Upper lobe of left lung (tissue), 4 donors: ENCODE measurements at regions not wholly inside any gene's neighbourhood (a gene's known extent, or its start where the extent isn't known, plus 50 kb on each side); places are given as distances from the start of the nearest gene placed in this dataset.

Source experiments
- POLR2A ChIP-seq, 4 donors: fragments of 450-650 bp; IDR thresholded peaks; one replicate each; pipeline ENCODE4 v1.5.1; 2016 to 2017; ENCODE audit warnings: antibody characterized with exemption in 4 of 4, mild to moderate bottlenecking in 2 of 4
- TF ChIP-seq, protein P1 (sequence below), 6 experiments: fragments of 450-650 bp in 4 of 6; fragments of 200-600 bp in 2 of 6; sonication (generic) in 2 of 6; IDR thresholded peaks; one replicate each; pipeline ENCODE4 v1.5.1; 2016 to 2019; ENCODE audit warnings: antibody characterized with exemption in 6 of 6

DNA sequence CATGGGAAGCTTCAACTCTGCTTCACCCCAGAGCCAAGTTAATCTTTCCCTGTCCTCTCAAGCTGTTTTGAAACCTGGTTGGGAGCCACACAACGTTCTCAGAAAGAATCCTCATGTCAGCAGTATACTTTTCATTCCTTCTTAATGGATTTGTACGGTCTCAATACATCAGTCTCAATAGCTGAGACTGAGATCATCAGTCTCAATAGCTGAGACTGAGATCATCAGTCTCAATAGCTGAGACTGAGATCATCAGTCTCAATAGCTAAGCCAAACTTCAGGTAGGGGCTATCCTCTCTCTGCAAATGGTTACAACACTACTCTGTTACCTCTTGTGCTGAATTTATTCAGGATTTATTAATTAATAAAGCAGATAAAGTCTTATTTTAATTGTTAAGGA lies 1317.4 kb upstream of the CDH9 start:
- TF ChIP-seq, protein P1, sequence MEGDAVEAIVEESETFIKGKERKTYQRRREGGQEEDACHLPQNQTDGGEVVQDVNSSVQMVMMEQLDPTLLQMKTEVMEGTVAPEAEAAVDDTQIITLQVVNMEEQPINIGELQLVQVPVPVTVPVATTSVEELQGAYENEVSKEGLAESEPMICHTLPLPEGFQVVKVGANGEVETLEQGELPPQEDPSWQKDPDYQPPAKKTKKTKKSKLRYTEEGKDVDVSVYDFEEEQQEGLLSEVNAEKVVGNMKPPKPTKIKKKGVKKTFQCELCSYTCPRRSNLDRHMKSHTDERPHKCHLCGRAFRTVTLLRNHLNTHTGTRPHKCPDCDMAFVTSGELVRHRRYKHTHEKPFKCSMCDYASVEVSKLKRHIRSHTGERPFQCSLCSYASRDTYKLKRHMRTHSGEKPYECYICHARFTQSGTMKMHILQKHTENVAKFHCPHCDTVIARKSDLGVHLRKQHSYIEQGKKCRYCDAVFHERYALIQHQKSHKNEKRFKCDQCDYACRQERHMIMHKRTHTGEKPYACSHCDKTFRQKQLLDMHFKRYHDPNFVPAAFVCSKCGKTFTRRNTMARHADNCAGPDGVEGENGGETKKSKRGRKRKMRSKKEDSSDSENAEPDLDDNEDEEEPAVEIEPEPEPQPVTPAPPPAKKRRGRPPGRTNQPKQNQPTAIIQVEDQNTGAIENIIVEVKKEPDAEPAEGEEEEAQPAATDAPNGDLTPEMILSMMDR (IDR thresholded peaks at IDR 0.05), result no peak
- TF ChIP-seq POLR2A (IDR thresholded peaks at IDR 0.05), result no peak
